ENCODE measurements at regions not wholly inside any gene's neighbourhood (a gene's known extent, or its start where the extent isn't known, plus 50 kb on each side); places are given as distances from the start of the nearest gene placed in this dataset.

- TF ChIP-seq CSRNP3 (CRISPR knock-in tag; IDR thresholded peaks at IDR 0.05) (no peak), PATZ1 (CRISPR knock-in tag; IDR thresholded peaks at IDR 0.05; ENCODE audit: borderline replicate concordance) (no peak), BACH2 (CRISPR knock-in tag; IDR thresholded peaks at IDR 0.05; ENCODE audit: borderline replicate concordance) (no peak), CREB5 (CRISPR knock-in tag; IDR thresholded peaks at IDR 0.05; ENCODE audit: low read depth) (no peak), POU6F1 (CRISPR knock-in tag; IDR thresholded peaks at IDR 0.05; ENCODE audit: borderline replicate concordance, low read depth) (no peak), ZNF8 (CRISPR knock-in tag; IDR thresholded peaks at IDR 0.05) (no peak), RARB (CRISPR knock-in tag; IDR thresholded peaks at IDR 0.05) (no peak), CSDC2 (CRISPR knock-in tag; IDR thresholded peaks at IDR 0.05) (no peak), ZFP30 (CRISPR knock-in tag; IDR thresholded peaks at IDR 0.05) (no peak), TSHZ2 (CRISPR knock-in tag; IDR thresholded peaks at IDR 0.05) (no peak), ISL1 (CRISPR knock-in tag; IDR thresholded peaks at IDR 0.05) (no peak)
These were observed 450.5 kb upstream of the CDH10 start for GRCh38 chr5:25095261-25095660.

Data from SK-N-SH treated with all-trans-retinoic acid at 6 μM for 48 hours (cell line).